HCT116 (cell line): ENCODE measurements at regions not wholly inside any gene's neighbourhood (a gene's known extent, or its start where the extent isn't known, plus 50 kb on each side); places are given as distances from the start of the nearest gene placed in this dataset.

Experiments
- ATAC-seq: fragments of 200-7000 bp; cut with Tn5 transposase; 2 replicates; pipeline ENCODE4 v1.9.1; 2020; ENCODE audit warnings: mild to moderate bottlenecking, moderate library complexity
- BruUV-seq: library from RNA; stranded (reverse); fragments of 400-500 nt; replicated peaks from 2 replicates; lab custom pipeline; 2021; lab: Mats Ljungman, UMichigan
- CTCF ChIA-PET: fragments of 300-600 bp; sonication (Branson Sonifier 250); formaldehyde crosslinking; loops from one replicate; lab custom pipeline; 2021; ENCODE audit warnings: antibody characterized with exemption; lab: Charles Lee
- POLR2A ChIA-PET: fragments of 300-600, 350-600 bp; sonication (Branson Sonifier 250); formaldehyde crosslinking; loops from one replicate; lab custom pipeline; 2021; ENCODE audit warnings: antibody characterized with exemption; lab: Charles Lee
- RAD21 ChIA-PET, 2 experiments: fragments of 300-600 bp; sonication (Branson Sonifier 250); formaldehyde crosslinking; loops; one replicate each; lab custom pipeline; 2023; ENCODE audit warnings: low total read pairs in 2 of 2; ENCODE audit not compliant: uncharacterized antibody in 2 of 2, unreplicated experiment in 2 of 2, low non-redundant PET in 1 of 2; lab: Charles Lee
- DNase-seq: peaks from one replicate; pipeline ENCODE4 v3.0.0-alpha.2; 2010; ENCODE audit warnings: low read depth, low spot score
- H2AFZ ChIP-seq: fragments of 200-600 bp; shearing (Covaris generic), sonication (generic); 2 replicates; pipeline ENCODE4 v1.6.1; 2017; ENCODE audit warnings: low read depth, mixed run types, mixed read lengths, antibody characterized with exemption, low read length; ENCODE audit not compliant: poor library complexity, severe bottlenecking
- H3K27ac ChIP-seq: 2 replicates; pipeline ENCODE4 v1.5.1; 2012; ENCODE audit warnings: low read depth, low read length
- H3K27me3 ChIP-seq: fragments of 200-600 bp; sonication (generic); 2 replicates; pipeline ENCODE4 v1.6.1; 2016; ENCODE audit warnings: mixed run types, low read length, mixed read lengths; ENCODE audit not compliant: insufficient read depth
- H3K36me3 ChIP-seq, 2 experiments: fragments of 200-500 bp in 1 of 2; fragments of 200-600 bp in 1 of 2; sonication (Bioruptor generic) in 1 of 2; sonication (generic) in 1 of 2; 2 replicates each; pipeline versions ENCODE4 v1.5.1 to v1.6.1; 2014 to 2016; ENCODE audit warnings: low read length in 2 of 2, inconsistent platforms in 1 of 2, mixed read lengths in 1 of 2, mixed run types in 1 of 2; ENCODE audit not compliant: insufficient read depth in 2 of 2, control insufficient read depth in 1 of 2
- H3K4me1 ChIP-seq, 2 experiments: fragments of 200-600 bp in 1 of 2; sonication (generic) in 1 of 2; 2 replicates each; pipeline versions ENCODE4 v1.5.1 to v1.6.1; 2012 to 2017; ENCODE audit warnings: low read length in 2 of 2, inconsistent platforms in 1 of 2, mild to moderate bottlenecking in 1 of 2, mixed read lengths in 1 of 2, mixed run types in 1 of 2, moderate library complexity in 1 of 2; ENCODE audit not compliant: insufficient read depth in 2 of 2, control insufficient read depth in 1 of 2
- H3K4me2 ChIP-seq: fragments of 200-600 bp; sonication (generic); 2 replicates; pipeline ENCODE4 v1.6.1; 2017; ENCODE audit warnings: mixed run types, low read length, mixed read lengths
- H3K4me3 ChIP-seq, 2 experiments: fragments of 200-600 bp in 1 of 2; sonication (generic) in 1 of 2; replicated peaks in 1 of 2; 2 replicates each; pipeline ENCODE4 v1.5.1; 2011 to 2016; ENCODE audit warnings: low read length in 2 of 2, control low read depth in 1 of 2, low read depth in 1 of 2, mild to moderate bottlenecking in 1 of 2, mixed read lengths in 1 of 2, mixed run types in 1 of 2
- H3K79me2 ChIP-seq: fragments of 200-600 bp; sonication (generic); 2 replicates; pipeline ENCODE4 v1.6.1; 2017; ENCODE audit warnings: mild to moderate bottlenecking, mixed run types, low read length, moderate library complexity, mixed read lengths; ENCODE audit not compliant: insufficient read depth
- H3K9ac ChIP-seq: fragments of 200-600 bp; sonication (generic); 2 replicates; pipeline ENCODE4 v1.6.1; 2016; ENCODE audit warnings: low read length, mixed read lengths
- H3K9me2 ChIP-seq: fragments of 200-600 bp; sonication (generic), shearing (Covaris generic); 2 replicates; pipeline ENCODE4 v1.6.1; 2017; ENCODE audit warnings: mixed run types, mild to moderate bottlenecking, moderate library complexity; ENCODE audit not compliant: insufficient read depth
- H3K9me3 ChIP-seq, 2 experiments: fragments of 200-500 bp in 1 of 2; fragments of 200-600 bp in 1 of 2; sonication (Bioruptor generic) in 1 of 2; sonication (generic) in 1 of 2; 2 replicates each; pipeline ENCODE4 v1.6.1; 2014 to 2017; ENCODE audit warnings: low read length in 2 of 2, mixed read lengths in 2 of 2, inconsistent platforms in 1 of 2, low read depth in 1 of 2, mild to moderate bottlenecking in 1 of 2, mixed run types in 1 of 2, moderate library complexity in 1 of 2; ENCODE audit not compliant: control insufficient read depth in 1 of 2, insufficient read depth in 1 of 2
- H4K20me1 ChIP-seq: fragments of 200-600 bp; sonication (generic), shearing (Covaris generic); 2 replicates; pipeline ENCODE4 v1.6.1; 2017; ENCODE audit warnings: mixed run types, mild to moderate bottlenecking, moderate library complexity; ENCODE audit not compliant: insufficient read depth
- ATF3 ChIP-seq: IDR thresholded peaks from 2 replicates; pipeline ENCODE4 v1.6.1; 2012
- CBX3 ChIP-seq: IDR thresholded peaks from 2 replicates; pipeline ENCODE4 v1.6.1; 2012; ENCODE audit warnings: low read depth
- EGR1 ChIP-seq: IDR thresholded peaks from 2 replicates; pipeline ENCODE4 v1.6.1; 2012; ENCODE audit warnings: low read depth
- ELF1 ChIP-seq: IDR thresholded peaks from 2 replicates; pipeline ENCODE4 v1.6.1; 2012; ENCODE audit warnings: low read depth, borderline replicate concordance
- EZH2 ChIP-seq: fragments of 200-600 bp; sonication (generic); IDR thresholded peaks from 2 replicates; pipeline ENCODE4 v1.6.1; 2017; ENCODE audit warnings: antibody characterized with exemption, mixed run types
- EZH2phosphoT487 ChIP-seq: fragments of 200-600 bp; IDR thresholded peaks from 2 replicates; pipeline ENCODE4 v1.6.1; 2018; ENCODE audit warnings: antibody characterized with exemption, borderline replicate concordance
- JUND ChIP-seq: IDR thresholded peaks from 2 replicates; pipeline ENCODE4 v1.6.1; 2012
- POLR2A ChIP-seq: IDR thresholded peaks from 2 replicates; pipeline ENCODE4 v1.7.0; 2011; ENCODE audit warnings: borderline replicate concordance; ENCODE audit not compliant: insufficient read depth, insufficient read length; ENCODE audit errors: extremely low read depth
- POLR2AphosphoS5 ChIP-seq: IDR thresholded peaks from 2 replicates; pipeline ENCODE4 v1.6.1; 2011; ENCODE audit warnings: mild to moderate bottlenecking, low read depth, low read length, moderate library complexity
- RAD21 ChIP-seq: IDR thresholded peaks from 2 replicates; pipeline ENCODE4 v1.6.1; 2012; ENCODE audit warnings: low read depth, mild to moderate bottlenecking
- REST ChIP-seq: IDR thresholded peaks from 2 replicates; pipeline ENCODE4 v1.6.1; 2012; ENCODE audit warnings: low read depth
- SIN3A ChIP-seq: IDR thresholded peaks from 2 replicates; pipeline ENCODE4 v1.6.1; 2012; ENCODE audit warnings: low read depth
- SP1 ChIP-seq: IDR thresholded peaks from 2 replicates; pipeline ENCODE4 v1.6.1; 2012; ENCODE audit warnings: low read depth
- SRF ChIP-seq: IDR thresholded peaks from 2 replicates; pipeline ENCODE4 v1.6.1; 2012; ENCODE audit warnings: low read depth
- YY1 ChIP-seq: IDR thresholded peaks from 2 replicates; pipeline ENCODE4 v1.6.1; 2011; ENCODE audit warnings: low read length, low read depth, moderate library complexity, mild to moderate bottlenecking; ENCODE audit not compliant: insufficient replicate concordance; ENCODE audit errors: extremely low read depth
- ZBTB33 ChIP-seq: IDR thresholded peaks from 2 replicates; pipeline ENCODE4 v1.6.1; 2011; ENCODE audit warnings: mild to moderate bottlenecking, low read length, moderate library complexity; ENCODE audit not compliant: insufficient replicate concordance; ENCODE audit errors: extremely low read depth
- ZFX ChIP-seq: fragments of 450-650 bp; IDR thresholded peaks from 2 replicates; pipeline ENCODE4 v1.6.1; 2017
- ZNF274 ChIP-seq: fragments of 200-500 bp; sonication (Bioruptor generic); IDR thresholded peaks from 2 replicates; pipeline ENCODE4 v1.6.1; 2014; ENCODE audit warnings: mild to moderate bottlenecking, low read depth, low read length, inconsistent platforms
- intact Hi-C: fragments of 100-400 bp; cut with micrococcal nuclease; formaldehyde crosslinking; loops from 2 replicates; pipeline ENCODE4 v1.10.0; 2022
- TF ChIP-seq, protein P1 (sequence below), 3 experiments: fragments of 200-600 bp in 1 of 3; sonication (generic) in 1 of 3; IDR thresholded peaks in 2 of 3; conservative IDR thresholded peaks in 1 of 3; 2 replicates each; pipeline ENCODE4 v1.5.1; 2012 to 2017; ENCODE audit warnings: low read depth in 2 of 3, low read length in 2 of 3, antibody characterized with exemption in 1 of 3, borderline replicate concordance in 1 of 3, control low read depth in 1 of 3, mild to moderate bottlenecking in 1 of 3, mixed read lengths in 1 of 3, mixed run types in 1 of 3, moderate library complexity in 1 of 3; ENCODE audit not compliant: insufficient read depth in 1 of 3
- TF ChIP-seq, protein P2 (sequence below): IDR thresholded peaks from 2 replicates; pipeline ENCODE4 v1.6.1; 2012

- Histone ChIP-seq H2AFZ (no peak overlapping the region), H3K27me3 (peaks cover 6% of the 10 kb centered on the region; the same call in 1 of the 2 replicates), H3K9ac (no peak overlapping the region), H3K79me2 (no peaks in the 10 kb centered on the region), H3K27ac (no peak overlapping the region), H3K4me2 (no peak overlapping the region), H3K36me3 (no peaks in the 10 kb centered on the region), H3K9me2 (no peaks in the 10 kb centered on the region), H4K20me1 (no peaks in the 10 kb centered on the region), H3K4me1 (no peaks in the 10 kb centered on the region), H3K4me3 (no peak overlapping the region), H3K9me3 (no peaks in the 10 kb centered on the region)
- CTCF ChIA-PET, result interaction anchor here (0.6 kb wide), 1 partner anchor 168 kb away, joined by 3 read pairs; no protein-coding TSS in a partner anchor
- DNase-seq, result no peak
- intact Hi-C loops, result no loop called here
- RAD21 ChIA-PET, result no interaction called here
- ATAC-seq, result no peak
- POLR2A ChIA-PET, result no interaction called here
- no peak for TF ChIP-seq SP1
- no peak for TF ChIP-seq ELF1
- TF ChIP-seq RAD21, result no peak
- TF ChIP-seq EZH2phosphoT487, result no peak
- TF ChIP-seq CBX3, result no peak
- no peak for TF ChIP-seq YY1
- no peak for TF ChIP-seq POLR2A
- no peak for TF ChIP-seq EGR1
- TF ChIP-seq, protein P1, sequence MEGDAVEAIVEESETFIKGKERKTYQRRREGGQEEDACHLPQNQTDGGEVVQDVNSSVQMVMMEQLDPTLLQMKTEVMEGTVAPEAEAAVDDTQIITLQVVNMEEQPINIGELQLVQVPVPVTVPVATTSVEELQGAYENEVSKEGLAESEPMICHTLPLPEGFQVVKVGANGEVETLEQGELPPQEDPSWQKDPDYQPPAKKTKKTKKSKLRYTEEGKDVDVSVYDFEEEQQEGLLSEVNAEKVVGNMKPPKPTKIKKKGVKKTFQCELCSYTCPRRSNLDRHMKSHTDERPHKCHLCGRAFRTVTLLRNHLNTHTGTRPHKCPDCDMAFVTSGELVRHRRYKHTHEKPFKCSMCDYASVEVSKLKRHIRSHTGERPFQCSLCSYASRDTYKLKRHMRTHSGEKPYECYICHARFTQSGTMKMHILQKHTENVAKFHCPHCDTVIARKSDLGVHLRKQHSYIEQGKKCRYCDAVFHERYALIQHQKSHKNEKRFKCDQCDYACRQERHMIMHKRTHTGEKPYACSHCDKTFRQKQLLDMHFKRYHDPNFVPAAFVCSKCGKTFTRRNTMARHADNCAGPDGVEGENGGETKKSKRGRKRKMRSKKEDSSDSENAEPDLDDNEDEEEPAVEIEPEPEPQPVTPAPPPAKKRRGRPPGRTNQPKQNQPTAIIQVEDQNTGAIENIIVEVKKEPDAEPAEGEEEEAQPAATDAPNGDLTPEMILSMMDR (IDR thresholded peaks at IDR 0.05 in 2 of 3, conservative IDR thresholded peaks at IDR 0.05 in 1 of 3; ENCODE audit: borderline replicate concordance in 1 of 3, insufficient read depth in 1 of 3, low read depth in 2 of 3, low read length in 2 of 3), result no peak
- TF ChIP-seq, protein P2, sequence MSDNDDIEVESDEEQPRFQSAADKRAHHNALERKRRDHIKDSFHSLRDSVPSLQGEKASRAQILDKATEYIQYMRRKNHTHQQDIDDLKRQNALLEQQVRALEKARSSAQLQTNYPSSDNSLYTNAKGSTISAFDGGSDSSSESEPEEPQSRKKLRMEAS, result no peak
- no peak for TF ChIP-seq JUND
- TF ChIP-seq ZBTB33, result no peak
- no peak for TF ChIP-seq REST
- no peak for TF ChIP-seq EZH2
- no peak for TF ChIP-seq SIN3A
- TF ChIP-seq ZFX, result no peak
- TF ChIP-seq ZNF274, result no peak
- no peak for TF ChIP-seq SRF
- no peak for TF ChIP-seq POLR2AphosphoS5
- no peak for TF ChIP-seq ATF3
- BruUV-seq, result no TSS peak
These were observed 131.3 kb downstream of the SEC61B start for GRCh38 chr9:99353408-99353807.
